BJ (cell line): ENCODE measurements at regions not wholly inside any gene's neighbourhood (a gene's known extent, or its start where the extent isn't known, plus 50 kb on each side); places are given as distances from the start of the nearest gene placed in this dataset.

Experiments
- CTCF ChIA-PET: fragments of 350-600 bp; formaldehyde crosslinking; extraction: SDS; loops from one replicate; lab custom pipeline; 2021; ENCODE audit warnings: antibody characterized with exemption, inconsistent platforms; lab: Yijun Ruan, JAX
- POLR2A ChIA-PET: fragments of 300-600 bp; sonication (Branson Sonifier 250); formaldehyde crosslinking; extraction: SDS; loops from one replicate; lab custom pipeline; 2021; ENCODE audit warnings: antibody characterized with exemption; lab: Charles Lee
- DNase-seq: peaks from one replicate; pipeline ENCODE4 v3.0.0-alpha.2; 2011; ENCODE audit warnings: low read depth
- H3K27me3 ChIP-seq: 2 replicates; pipeline ENCODE4 v1.6.0; 2011; ENCODE audit warnings: low read length; ENCODE audit not compliant: control insufficient read depth, insufficient read depth
- H3K36me3 ChIP-seq: 2 replicates; pipeline ENCODE4 v1.5.1; 2011; ENCODE audit warnings: low read length; ENCODE audit not compliant: control insufficient read depth, insufficient read depth
- H3K4me3 ChIP-seq: 2 replicates; pipeline ENCODE4 v1.5.1; 2011; ENCODE audit warnings: low read depth, mild to moderate bottlenecking, control low read depth, low read length
- TF ChIP-seq, protein P1 (sequence below): IDR thresholded peaks from 2 replicates; pipeline ENCODE4 v1.5.1; 2011; ENCODE audit warnings: low read depth, mild to moderate bottlenecking, control low read depth, inconsistent platforms, low read length, moderate library complexity; ENCODE audit not compliant: insufficient read depth

DNA sequence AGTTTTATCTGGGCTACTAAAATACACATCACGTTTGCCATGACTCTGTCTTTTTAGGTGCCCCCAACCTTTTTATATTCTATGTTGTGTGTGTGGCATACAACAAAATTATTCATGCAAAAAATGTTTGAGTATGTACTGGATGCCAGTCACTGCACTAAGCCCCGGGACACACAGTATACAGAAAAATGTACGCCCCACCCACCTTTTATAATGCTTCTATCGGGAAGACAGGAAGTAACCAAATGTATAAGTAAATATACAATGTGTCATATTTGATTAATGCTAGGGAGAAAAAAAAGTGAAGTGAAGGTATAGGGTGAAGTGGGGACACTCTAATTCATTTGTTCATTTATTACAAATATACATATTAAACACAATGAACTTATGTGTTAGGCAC lies 503.4 kb upstream of the MDFIC2 start:
- no peaks in the 10 kb centered on the region for H3K27me3 ChIP-seq
- no peak overlapping the region for H3K4me3 ChIP-seq
- no peaks in the 10 kb centered on the region for H3K36me3 ChIP-seq
- DNase-seq: no peak
- CTCF ChIA-PET: no interaction called here
- POLR2A ChIA-PET: no interaction called here
- TF ChIP-seq, protein P1, sequence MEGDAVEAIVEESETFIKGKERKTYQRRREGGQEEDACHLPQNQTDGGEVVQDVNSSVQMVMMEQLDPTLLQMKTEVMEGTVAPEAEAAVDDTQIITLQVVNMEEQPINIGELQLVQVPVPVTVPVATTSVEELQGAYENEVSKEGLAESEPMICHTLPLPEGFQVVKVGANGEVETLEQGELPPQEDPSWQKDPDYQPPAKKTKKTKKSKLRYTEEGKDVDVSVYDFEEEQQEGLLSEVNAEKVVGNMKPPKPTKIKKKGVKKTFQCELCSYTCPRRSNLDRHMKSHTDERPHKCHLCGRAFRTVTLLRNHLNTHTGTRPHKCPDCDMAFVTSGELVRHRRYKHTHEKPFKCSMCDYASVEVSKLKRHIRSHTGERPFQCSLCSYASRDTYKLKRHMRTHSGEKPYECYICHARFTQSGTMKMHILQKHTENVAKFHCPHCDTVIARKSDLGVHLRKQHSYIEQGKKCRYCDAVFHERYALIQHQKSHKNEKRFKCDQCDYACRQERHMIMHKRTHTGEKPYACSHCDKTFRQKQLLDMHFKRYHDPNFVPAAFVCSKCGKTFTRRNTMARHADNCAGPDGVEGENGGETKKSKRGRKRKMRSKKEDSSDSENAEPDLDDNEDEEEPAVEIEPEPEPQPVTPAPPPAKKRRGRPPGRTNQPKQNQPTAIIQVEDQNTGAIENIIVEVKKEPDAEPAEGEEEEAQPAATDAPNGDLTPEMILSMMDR: no peak

DNA sequence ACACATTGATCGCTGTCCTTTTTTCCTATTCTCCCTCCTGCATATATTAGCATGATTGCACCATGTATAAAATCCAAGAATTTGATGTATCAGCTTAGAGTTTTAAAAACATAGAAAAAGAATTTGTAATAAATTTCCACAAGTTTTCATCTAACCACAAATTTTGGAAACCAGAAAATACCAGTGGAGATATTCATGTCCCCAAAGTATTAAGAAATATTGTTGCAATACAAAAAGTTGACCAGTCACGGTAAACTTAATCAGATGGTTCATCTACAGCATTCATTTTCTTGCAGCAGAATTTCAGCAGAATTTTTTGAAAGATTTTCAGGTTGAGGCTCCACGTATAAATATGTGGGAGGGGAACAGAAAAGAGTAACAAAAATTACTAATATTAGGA lies 500.9 kb upstream of the MDFIC2 start:
- no peak for DNase-seq
- TF ChIP-seq, protein P1: no peak
- ChIA-PET POLR2A (no interaction called here), CTCF (no interaction called here)
- Histone ChIP-seq H3K4me3 (no peak overlapping the region), H3K27me3 (no peaks in the 10 kb centered on the region), H3K36me3 (no peaks in the 10 kb centered on the region)

DNA sequence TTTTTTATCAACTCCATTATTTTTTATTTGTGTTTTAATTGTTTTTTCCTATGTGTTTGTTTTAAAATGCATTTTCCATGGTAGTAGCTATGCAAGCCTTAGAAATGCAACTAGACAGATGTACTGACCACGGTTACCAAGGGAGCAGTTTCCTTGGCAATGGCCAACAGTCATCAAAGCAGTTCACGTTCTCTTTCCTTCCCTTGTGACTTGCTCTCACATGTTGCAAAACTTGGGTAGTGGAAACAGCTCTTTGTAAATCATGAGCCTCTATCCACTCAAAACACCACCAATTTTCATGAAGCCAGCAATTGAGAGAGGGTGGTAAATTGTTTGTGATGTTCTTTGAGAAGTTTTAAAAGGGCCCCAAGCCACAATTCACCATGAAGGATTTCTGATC lies 499.4 kb upstream of the MDFIC2 start:
- ChIA-PET CTCF (no interaction called here), POLR2A (no interaction called here)
- TF ChIP-seq, protein P1: no peak
- H3K27me3 ChIP-seq: no peaks in the 10 kb centered on the region
- H3K36me3 ChIP-seq: no peaks in the 10 kb centered on the region
- H3K4me3 ChIP-seq: no peak overlapping the region
- peak; percentile 52 for DNase-seq

DNA sequence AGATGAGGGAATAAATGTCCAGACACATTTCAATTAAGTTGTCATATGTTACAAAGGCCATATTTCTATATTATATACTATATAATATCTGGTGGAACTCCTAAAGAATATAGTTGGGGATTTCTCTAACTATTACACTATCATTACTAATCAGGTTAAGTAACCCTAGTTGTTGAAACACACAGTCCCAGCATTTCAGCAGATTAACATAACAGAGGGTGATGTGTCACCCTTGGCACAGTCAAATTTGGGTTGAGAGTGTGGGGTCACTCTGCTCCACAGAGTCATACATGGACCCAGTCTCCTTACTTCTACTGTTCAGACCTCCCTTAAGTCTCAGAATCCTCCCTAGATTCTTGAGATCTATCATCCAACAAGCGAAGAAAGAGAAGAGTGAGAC lies 496.4 kb upstream of the MDFIC2 start:
- no peaks in the 10 kb centered on the region for H3K36me3 ChIP-seq
- H3K27me3 ChIP-seq: no peaks in the 10 kb centered on the region
- no peak for DNase-seq
- POLR2A ChIA-PET: no interaction called here
- no peak overlapping the region for H3K4me3 ChIP-seq
- CTCF ChIA-PET: no interaction called here
- TF ChIP-seq, protein P1: no peak

DNA sequence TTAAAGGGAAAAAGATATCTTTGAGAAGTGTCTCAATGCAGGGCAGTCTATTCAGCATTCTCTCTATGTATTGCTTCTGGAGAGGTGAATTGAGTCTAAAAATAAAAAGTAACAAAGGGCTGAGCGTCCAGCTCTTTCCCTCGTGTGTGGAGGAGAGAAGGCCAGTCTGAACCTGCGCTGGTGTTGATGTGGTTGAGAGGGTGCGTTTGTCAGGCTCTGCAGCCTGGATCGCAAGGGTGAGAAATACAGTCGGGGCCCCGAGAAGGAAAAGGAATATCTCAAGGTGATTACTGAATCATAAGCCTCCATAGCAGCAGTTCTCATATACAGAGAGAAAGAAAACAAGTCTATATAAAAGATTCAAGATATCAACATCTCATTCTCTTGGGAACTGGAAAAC lies 494.1 kb upstream of the MDFIC2 start:
- H3K4me3 ChIP-seq: no peak overlapping the region
- no peaks in the 10 kb centered on the region for H3K27me3 ChIP-seq
- ChIA-PET CTCF (no interaction called here), POLR2A (no interaction called here)
- H3K36me3 ChIP-seq: no peaks in the 10 kb centered on the region
- TF ChIP-seq, protein P1: no peak
- DNase-seq: no peak
